ENCODE measurements at regions not wholly inside any gene's neighbourhood (a gene's known extent, or its start where the extent isn't known, plus 50 kb on each side); places are given as distances from the start of the nearest gene placed in this dataset.
"Not testable (repeated sequence)": the region's sequence is repeated elsewhere in the genome, so short reads cannot be mapped to it uniquely, and the experiment has no call there.

GRCh38 chr9:97103613-97104383, 64.9 kb upstream of the CTSV start:
- DNase-seq (ENCODE audit: low spot score) = not testable (repeated sequence)

- not testable (repeated sequence) for DNase-seq (ENCODE audit: low spot score)
Measured at GRCh38 chr9:97099540-97099939, 60.6 kb upstream of the CTSV start.

- DNase-seq (ENCODE audit: low spot score) = no peak
Measured at GRCh38 chr9:97096793-97097192, 57.9 kb upstream of the CTSV start.

DNA sequence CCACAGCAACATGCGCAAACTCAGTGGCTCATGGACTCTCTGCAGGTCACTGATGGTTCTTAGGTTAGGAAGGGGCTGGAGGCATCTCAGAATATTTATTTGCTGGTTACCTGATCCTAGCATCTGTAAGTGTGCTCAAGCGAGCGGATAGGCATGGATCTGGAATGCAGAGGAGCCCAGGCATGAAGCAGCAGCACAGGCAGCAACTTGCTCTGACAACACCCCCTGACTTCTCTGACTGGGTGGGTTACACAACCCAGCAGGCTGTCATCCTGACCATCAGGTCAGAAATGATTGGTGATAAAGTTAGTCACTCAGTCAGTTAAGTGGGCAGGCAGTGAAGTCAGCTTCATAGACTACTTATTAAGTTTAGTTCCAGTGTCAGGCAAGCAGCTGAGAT, 50.4 kb upstream of the CTSV start:
- not testable (repeated sequence) for DNase-seq (ENCODE audit: low spot score)
